ENCODE measurements at regions not wholly inside any gene's neighbourhood (a gene's known extent, or its start where the extent isn't known, plus 50 kb on each side); places are given as distances from the start of the nearest gene placed in this dataset.

DNA sequence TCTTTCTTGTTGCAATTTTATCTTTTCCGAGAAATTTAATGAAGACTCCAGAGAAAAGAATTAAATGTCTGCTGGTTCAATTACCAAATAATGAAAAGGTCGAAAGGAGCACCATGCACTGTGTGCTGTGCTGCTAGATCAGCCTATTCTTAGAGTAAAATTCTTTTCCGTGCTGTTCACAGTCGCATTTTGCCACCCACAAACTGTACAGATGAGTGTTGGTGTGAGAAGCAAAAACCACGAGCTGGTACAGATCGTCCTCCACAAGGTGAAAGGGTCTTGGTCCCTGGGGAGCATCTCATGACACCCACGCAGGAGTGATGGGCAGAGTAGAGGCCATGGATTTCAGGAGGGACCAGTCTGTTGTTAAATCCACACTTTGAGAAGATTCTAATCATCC is 143.8 kb upstream of the PUM3 start:
- TF ChIP-seq, protein P1, sequence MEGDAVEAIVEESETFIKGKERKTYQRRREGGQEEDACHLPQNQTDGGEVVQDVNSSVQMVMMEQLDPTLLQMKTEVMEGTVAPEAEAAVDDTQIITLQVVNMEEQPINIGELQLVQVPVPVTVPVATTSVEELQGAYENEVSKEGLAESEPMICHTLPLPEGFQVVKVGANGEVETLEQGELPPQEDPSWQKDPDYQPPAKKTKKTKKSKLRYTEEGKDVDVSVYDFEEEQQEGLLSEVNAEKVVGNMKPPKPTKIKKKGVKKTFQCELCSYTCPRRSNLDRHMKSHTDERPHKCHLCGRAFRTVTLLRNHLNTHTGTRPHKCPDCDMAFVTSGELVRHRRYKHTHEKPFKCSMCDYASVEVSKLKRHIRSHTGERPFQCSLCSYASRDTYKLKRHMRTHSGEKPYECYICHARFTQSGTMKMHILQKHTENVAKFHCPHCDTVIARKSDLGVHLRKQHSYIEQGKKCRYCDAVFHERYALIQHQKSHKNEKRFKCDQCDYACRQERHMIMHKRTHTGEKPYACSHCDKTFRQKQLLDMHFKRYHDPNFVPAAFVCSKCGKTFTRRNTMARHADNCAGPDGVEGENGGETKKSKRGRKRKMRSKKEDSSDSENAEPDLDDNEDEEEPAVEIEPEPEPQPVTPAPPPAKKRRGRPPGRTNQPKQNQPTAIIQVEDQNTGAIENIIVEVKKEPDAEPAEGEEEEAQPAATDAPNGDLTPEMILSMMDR (IDR thresholded peaks at IDR 0.05; ENCODE audit: insufficient read depth, low read length, poor library complexity, severe bottlenecking) = no peak
- DNase-seq (ENCODE audit: extremely low read depth, insufficient read length) = no peak
- no peaks in the 10 kb centered on the region for H3K27me3 ChIP-seq (replicated peaks; ENCODE audit: control insufficient read depth, insufficient read depth, low read length)
- no peaks in the 10 kb centered on the region for H3K36me3 ChIP-seq (ENCODE audit: control insufficient read depth, insufficient read depth, low read length)
- no peak overlapping the region for H3K4me3 ChIP-seq (replicated peaks; ENCODE audit: low read depth, low read length)

DNA sequence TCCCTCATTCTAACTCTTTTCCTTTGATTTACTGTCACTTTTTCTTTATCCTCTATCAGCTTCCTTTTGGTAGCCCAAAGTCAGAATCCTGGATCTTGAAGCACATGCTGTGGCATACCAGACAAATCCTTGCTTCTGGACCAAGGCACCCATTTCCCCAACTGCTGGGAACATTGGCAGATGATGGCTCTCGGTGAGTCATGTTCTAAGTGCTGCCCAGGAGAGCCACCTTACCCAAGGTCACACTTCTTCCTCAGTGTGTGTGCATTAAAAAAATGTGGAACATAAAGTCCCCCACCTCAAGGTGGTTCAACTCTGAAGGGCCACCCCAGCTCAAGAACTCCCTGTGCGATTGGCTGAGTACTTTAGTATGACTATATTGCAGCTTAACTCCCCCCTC is 141.4 kb upstream of the PUM3 start:
- no peaks in the 10 kb centered on the region for H3K36me3 ChIP-seq (ENCODE audit: control insufficient read depth, insufficient read depth, low read length)
- no peak for DNase-seq (ENCODE audit: extremely low read depth, insufficient read length)
- TF ChIP-seq, protein P1 (IDR thresholded peaks at IDR 0.05; ENCODE audit: insufficient read depth, low read length, poor library complexity, severe bottlenecking) = no peak
- no peak overlapping the region for H3K4me3 ChIP-seq (replicated peaks; ENCODE audit: low read depth, low read length)
- H3K27me3 ChIP-seq (replicated peaks; ENCODE audit: control insufficient read depth, insufficient read depth, low read length) = no peaks in the 10 kb centered on the region

DNA sequence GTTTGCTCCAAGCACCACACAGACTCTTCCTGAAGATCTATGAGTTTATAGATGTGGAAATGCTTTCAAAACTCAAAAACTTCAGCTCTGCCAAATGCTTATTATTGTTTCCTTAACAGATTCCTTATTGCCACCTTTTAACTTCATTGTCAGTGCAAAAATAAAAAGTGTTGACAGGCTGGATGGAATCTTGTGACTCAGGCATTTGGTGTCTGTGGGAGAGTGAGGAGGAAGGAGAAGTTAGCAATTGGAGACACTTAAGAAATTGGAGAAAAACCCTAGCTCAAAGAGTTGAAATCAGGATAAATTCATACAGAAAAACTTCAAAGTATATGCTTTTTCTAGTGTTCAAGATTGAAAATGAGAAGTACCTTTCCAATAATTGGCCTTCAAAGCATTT is 140.6 kb upstream of the PUM3 start:
- no peak for DNase-seq (ENCODE audit: extremely low read depth, insufficient read length)
- TF ChIP-seq, protein P1 (IDR thresholded peaks at IDR 0.05; ENCODE audit: insufficient read depth, low read length, poor library complexity, severe bottlenecking) = no peak
- no peaks in the 10 kb centered on the region for H3K27me3 ChIP-seq (replicated peaks; ENCODE audit: control insufficient read depth, insufficient read depth, low read length)
- H3K4me3 ChIP-seq (replicated peaks; ENCODE audit: low read depth, low read length) = no peak overlapping the region
- H3K36me3 ChIP-seq (ENCODE audit: control insufficient read depth, insufficient read depth, low read length) = no peaks in the 10 kb centered on the region

DNA sequence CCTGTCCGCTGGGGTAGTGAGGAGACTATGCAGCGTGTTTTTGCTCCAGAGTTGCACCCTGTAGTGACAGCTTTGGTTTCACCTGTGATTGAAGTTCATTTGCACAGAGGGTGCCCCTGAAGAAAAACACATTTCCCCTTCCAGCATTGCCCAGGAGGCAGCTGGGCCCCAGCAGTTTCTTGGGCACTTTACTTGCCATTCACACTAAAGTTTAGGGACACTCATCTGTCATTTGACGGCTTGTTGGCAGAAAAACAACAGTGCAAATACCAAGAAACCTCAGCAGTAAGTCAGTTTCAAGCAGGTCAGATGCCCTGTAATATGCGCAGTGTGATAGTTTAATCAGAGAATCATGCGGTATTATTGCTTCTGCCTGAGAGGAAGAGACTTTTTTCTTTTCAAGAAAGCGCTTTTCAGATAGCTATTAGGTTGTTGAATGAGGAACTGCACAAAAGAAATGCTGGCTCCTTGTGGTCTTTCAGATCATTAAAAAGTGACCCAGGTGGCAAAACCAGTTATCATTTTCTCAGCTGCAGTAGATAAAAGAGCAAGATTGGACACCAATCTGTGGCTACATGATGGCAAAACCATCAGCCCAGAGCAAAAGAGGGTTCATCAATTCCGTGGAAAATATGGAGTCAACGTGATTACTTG is 136.2 kb upstream of the PUM3 start:
- Histone ChIP-seq H3K4me3 (replicated peaks; ENCODE audit: low read depth, low read length) (no peak overlapping the region), H3K36me3 (ENCODE audit: control insufficient read depth, insufficient read depth, low read length) (no peaks in the 10 kb centered on the region), H3K27me3 (replicated peaks; ENCODE audit: control insufficient read depth, insufficient read depth, low read length) (no peaks in the 10 kb centered on the region)
- DNase-seq (ENCODE audit: extremely low read depth, insufficient read length) = no peak
- TF ChIP-seq, protein P1 (IDR thresholded peaks at IDR 0.05; ENCODE audit: insufficient read depth, low read length, poor library complexity, severe bottlenecking) = no peak

- no peak for DNase-seq (ENCODE audit: extremely low read depth, insufficient read length)
- Histone ChIP-seq H3K36me3 (ENCODE audit: control insufficient read depth, insufficient read depth, low read length) (no peaks in the 10 kb centered on the region), H3K4me3 (replicated peaks; ENCODE audit: low read depth, low read length) (no peak overlapping the region), H3K27me3 (replicated peaks; ENCODE audit: control insufficient read depth, insufficient read depth, low read length) (no peaks in the 10 kb centered on the region)
- TF ChIP-seq, protein P1 (IDR thresholded peaks at IDR 0.05; ENCODE audit: insufficient read depth, low read length, poor library complexity, severe bottlenecking) = no peak
These were observed 128.6 kb upstream of the PUM3 start for GRCh38 chr9:2972475-2972874.

DNA sequence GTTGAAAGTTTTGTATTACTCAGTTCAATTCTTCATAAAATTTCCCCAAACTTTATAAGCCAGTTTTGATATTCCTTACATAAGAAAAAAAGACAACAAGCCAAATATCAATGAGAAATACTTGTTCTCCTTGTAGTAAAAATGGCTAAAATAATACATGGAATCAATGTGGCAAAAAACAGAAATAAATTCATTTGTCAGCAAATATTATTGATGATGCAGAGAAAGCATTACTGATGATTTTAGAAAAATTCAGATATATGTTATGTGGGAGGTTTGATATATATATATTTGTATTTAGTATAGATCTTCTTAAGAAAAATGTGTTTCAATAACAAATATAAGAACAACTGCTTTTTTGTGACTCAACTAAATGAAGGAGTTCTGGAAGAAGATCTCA is 127.0 kb upstream of the PUM3 start:
- TF ChIP-seq, protein P1 (IDR thresholded peaks at IDR 0.05; ENCODE audit: insufficient read depth, low read length, poor library complexity, severe bottlenecking) = no peak
- Histone ChIP-seq H3K27me3 (replicated peaks; ENCODE audit: control insufficient read depth, insufficient read depth, low read length) (no peaks in the 10 kb centered on the region; the same call in none of the 2 replicates), H3K36me3 (ENCODE audit: control insufficient read depth, insufficient read depth, low read length) (no peaks in the 10 kb centered on the region), H3K4me3 (replicated peaks; ENCODE audit: low read depth, low read length) (no peak overlapping the region)
- DNase-seq (ENCODE audit: extremely low read depth, insufficient read length) = no peak

Measured in GM06990 (cell line).